Stimulated activated CD4-positive, alpha-beta T cell treated with anti-CD3 and anti-CD28 coated beads, Interleukin-15, amount 100 ng/mL, for 24 hours (primary cell): ENCODE measurements at regions not wholly inside any gene's neighbourhood (a gene's known extent, or its start where the extent isn't known, plus 50 kb on each side); places are given as distances from the start of the nearest gene placed in this dataset.
"Not testable (repeated sequence)": the region's sequence is repeated elsewhere in the genome, so short reads cannot be mapped to it uniquely, and the experiment has no call there.

ENCODE experiments used
- DNase-seq: peaks from one replicate; pipeline ENCODE4 v3.0.0-alpha.2; 2020

GRCh38 chr2:194465641-194466040 lies 1191.4 kb upstream of the SLC39A10 start:
- no peak for DNase-seq

GRCh38 chr2:194464964-194465638 lies 1191.9 kb upstream of the SLC39A10 start:
- DNase-seq: peak; percentile 3

GRCh38 chr2:194462883-194463282 lies 1194.1 kb upstream of the SLC39A10 start:
- DNase-seq: not testable (repeated sequence)

- no peak for DNase-seq
Measured at GRCh38 chr2:194455358-194455757, 1201.7 kb upstream of the SLC39A10 start.

GRCh38 chr2:194452504-194452903 lies 1204.5 kb upstream of the SLC39A10 start:
- no peak for DNase-seq

GRCh38 chr2:194445226-194445625 lies 1211.8 kb upstream of the SLC39A10 start:
- no peak for DNase-seq

GRCh38 chr2:194443926-194444325 lies 1213.1 kb upstream of the SLC39A10 start:
- no peak for DNase-seq

- no peak for DNase-seq
Measured at GRCh38 chr2:194424683-194425209, 1232.3 kb upstream of the SLC39A10 start.

- no peak for DNase-seq
Measured at GRCh38 chr2:194411221-194411620, 1245.8 kb upstream of the SLC39A10 start.

- no peak for DNase-seq
Measured at GRCh38 chr2:194395818-194396217, 1261.2 kb upstream of the SLC39A10 start.

- DNase-seq: no peak
Measured at GRCh38 chr2:194385376-194385775, 1271.7 kb upstream of the SLC39A10 start.

GRCh38 chr2:194383401-194383800 lies 1273.6 kb upstream of the SLC39A10 start:
- DNase-seq: no peak

GRCh38 chr2:194382221-194382620 lies 1274.8 kb upstream of the SLC39A10 start:
- DNase-seq: no peak

GRCh38 chr2:194380011-194380410 lies 1277.0 kb upstream of the SLC39A10 start:
- no peak for DNase-seq

GRCh38 chr2:194367390-194367789 lies 1289.6 kb upstream of the SLC39A10 start:
- not testable (repeated sequence) for DNase-seq

- no peak for DNase-seq
Measured at GRCh38 chr2:194363878-194364277, 1293.1 kb upstream of the SLC39A10 start.

GRCh38 chr2:194363295-194363694 lies 1293.7 kb upstream of the SLC39A10 start:
- no peak for DNase-seq

GRCh38 chr2:194352505-194352904 lies 1304.5 kb upstream of the SLC39A10 start:
- no peak for DNase-seq

GRCh38 chr2:194346193-194346592 lies 1310.8 kb upstream of the SLC39A10 start:
- no peak for DNase-seq

- DNase-seq: no peak
Measured at GRCh38 chr2:194345347-194345746, 1311.7 kb upstream of the SLC39A10 start.

GRCh38 chr2:194343167-194343566 lies 1313.9 kb upstream of the SLC39A10 start:
- DNase-seq: no peak

GRCh38 chr2:194332799-194333490 lies 1324.1 kb upstream of the SLC39A10 start:
- no peak for DNase-seq

- DNase-seq: no peak
Measured at GRCh38 chr2:194328456-194328855, 1328.6 kb upstream of the SLC39A10 start.

GRCh38 chr2:194327196-194327888 lies 1329.7 kb upstream of the SLC39A10 start:
- DNase-seq: no peak
